ENCODE measurements at regions not wholly inside any gene's neighbourhood (a gene's known extent, or its start where the extent isn't known, plus 50 kb on each side); places are given as distances from the start of the nearest gene placed in this dataset.
A peak's percentile ranks its signal among the peaks of the same experiment; 100 is the strongest.
"Not testable (repeated sequence)": the region's sequence is repeated elsewhere in the genome, so short reads cannot be mapped to it uniquely, and the experiment has no call there.

GRCh38 chr13:28607187-28607955 is 51.6 kb upstream of the POMP start:
- DNase-seq = no peak

GRCh38 chr13:28606466-28606865 is 52.5 kb upstream of the POMP start:
- DNase-seq = peak; percentile 21

GRCh38 chr13:28605147-28605546 is 53.8 kb upstream of the POMP start:
- DNase-seq = not testable (repeated sequence)

GRCh38 chr13:28603043-28603664 is 55.8 kb upstream of the POMP start:
- no peak for DNase-seq

- no peak for DNase-seq
These were observed 56.4 kb upstream of the POMP start for GRCh38 chr13:28602580-28602979.

- no peak for DNase-seq
These were observed 57.3 kb upstream of the POMP start for GRCh38 chr13:28601581-28601980.

GRCh38 chr13:28597641-28598040 is 61.3 kb upstream of the POMP start:
- no peak for DNase-seq

GRCh38 chr13:28590461-28590860 is 68.5 kb upstream of the POMP start:
- DNase-seq = no peak

- no peak for DNase-seq
These were observed 70.6 kb upstream of the POMP start for GRCh38 chr13:28588296-28588695.

GRCh38 chr13:28587174-28587540 is 71.8 kb upstream of the POMP start:
- DNase-seq = no peak

GRCh38 chr13:28586439-28587173 is 72.3 kb upstream of the POMP start:
- no peak for DNase-seq

- DNase-seq = no peak
These were observed 73.4 kb upstream of the POMP start for GRCh38 chr13:28585561-28585960.

GRCh38 chr13:28584873-28585381 is 74.0 kb upstream of the POMP start:
- DNase-seq = no peak

GRCh38 chr13:28583651-28584091 is 75.3 kb upstream of the POMP start:
- no peak for DNase-seq

- DNase-seq = no peak
These were observed 76.1 kb upstream of the POMP start for GRCh38 chr13:28582892-28583240.

- no peak for DNase-seq
These were observed 76.6 kb upstream of the POMP start for GRCh38 chr13:28582225-28582891.

- no peak for DNase-seq
These were observed 77.5 kb upstream of the POMP start for GRCh38 chr13:28581451-28581850.

GRCh38 chr13:28579736-28580135 is 79.2 kb upstream of the POMP start:
- no peak for DNase-seq

GRCh38 chr13:28579322-28579721 is 79.6 kb upstream of the POMP start:
- DNase-seq = no peak

- DNase-seq = no peak
These were observed 81.1 kb upstream of the FLT1 start for GRCh38 chr13:28576067-28576466.

GRCh38 chr13:28575200-28575599 is 80.3 kb upstream of the FLT1 start:
- DNase-seq = no peak

GRCh38 chr13:28574617-28575142 is 79.8 kb upstream of the FLT1 start:
- DNase-seq = peak; percentile 87
